Spleen (tissue), 11 donors: ENCODE measurements at regions not wholly inside any gene's neighbourhood (a gene's known extent, or its start where the extent isn't known, plus 50 kb on each side); places are given as distances from the start of the nearest gene placed in this dataset.
"Not testable (repeated sequence)": the region's sequence is repeated elsewhere in the genome, so short reads cannot be mapped to it uniquely, and the experiment has no call there.

Experiments used
- DNase-seq: peaks from one replicate; pipeline ENCODE4 v3.0.0-alpha.2; 2020
- H3K27ac ChIP-seq, 8 donors: fragments of 200-600 bp; sonication (generic) in 7 of 8; 1 replicate in 4 of 8; 2 replicates in 4 of 8; pipeline versions ENCODE4 v1.5.0 to v1.8.0; 2016 to 2021; ENCODE audit warnings: inconsistent platforms in 4 of 8, mild to moderate bottlenecking in 4 of 8, moderate library complexity in 1 of 8
- H3K27me3 ChIP-seq, 7 donors: fragments of 200-600 bp; sonication (generic) in 6 of 7; replicated peaks in 1 of 7; 1 replicate in 4 of 7; 2 replicates in 3 of 7; pipeline versions ENCODE4 v1.5.0 to v1.8.0; 2016 to 2021; ENCODE audit warnings: inconsistent platforms in 3 of 7, mild to moderate bottlenecking in 1 of 7
- H3K36me3 ChIP-seq, 6 donors: fragments of 200-600 bp; sonication (generic) in 5 of 6; 1 replicate in 4 of 6; 2 replicates in 2 of 6; pipeline versions ENCODE4 v1.5.0 to v1.8.0; 2016 to 2021; ENCODE audit warnings: inconsistent platforms in 2 of 6
- H3K4me1 ChIP-seq, 6 donors: fragments of 200-600 bp; sonication (generic) in 5 of 6; 1 replicate in 3 of 6; 2 replicates in 3 of 6; pipeline versions ENCODE4 v1.5.0 to v1.8.0; 2016 to 2021; ENCODE audit warnings: inconsistent platforms in 3 of 6
- H3K4me3 ChIP-seq, 8 donors: fragments of 200-600 bp; sonication (generic) in 7 of 8; 1 replicate in 4 of 8; 2 replicates in 4 of 8; pipeline versions ENCODE4 v1.5.0 to v1.8.0; 2016 to 2021; ENCODE audit warnings: inconsistent platforms in 4 of 8, mild to moderate bottlenecking in 4 of 8, moderate library complexity in 2 of 8
- H3K9me3 ChIP-seq, 8 donors: fragments of 200-600 bp; sonication (generic) in 7 of 8; 1 replicate in 4 of 8; 2 replicates in 4 of 8; pipeline versions ENCODE4 v1.5.0 to v1.8.0; 2016 to 2021; ENCODE audit warnings: inconsistent platforms in 4 of 8
- CTCF ChIP-seq, 11 experiments: fragments of 200-600 bp in 7 of 11; fragments of 450-650 bp in 4 of 11; sonication (generic) in 4 of 11; IDR thresholded peaks in 8 of 11; conservative IDR thresholded peaks in 3 of 11; 1 replicate in 7 of 11; 2 replicates in 4 of 11; pipeline versions ENCODE4 v1.4.0 to v1.8.0; 2016 to 2021; ENCODE audit warnings: antibody characterized with exemption in 11 of 11, inconsistent platforms in 4 of 11, mild to moderate bottlenecking in 1 of 11
- POLR2A ChIP-seq, 3 donors: fragments of 450-650 bp; IDR thresholded peaks; one replicate each; pipeline ENCODE4 v1.5.1; 2017; ENCODE audit warnings: antibody characterized with exemption in 3 of 3, mild to moderate bottlenecking in 1 of 3
- POLR2AphosphoS5 ChIP-seq, 3 donors: sonication (generic); formaldehyde crosslinking; IDR thresholded peaks; one replicate each; pipeline ENCODE4 v1.5.1; 2017; ENCODE audit warnings: antibody characterized with exemption in 3 of 3
- WGBS, 5 donors: extraction: QIAGEN DNeasy Blood & Tissue Kit in 3 of 5; methylation state at CpG; one replicate each; pipeline versions ENCODE4 v1.1.5 to v1.1.7; 2013 to 2018; 5-methylcytosine and 5-hydroxymethylcytosine counted together
- intact Hi-C: fragments of 100-400 bp; cut with DNase I; formaldehyde crosslinking; loops from one replicate; pipeline ENCODE4 v1.15.0; 2023; ENCODE audit warnings: low total_unique reads
- donor health status: healthy with polysubstance abuse.
- donor health status: DM: no; HTN: no; CAD: no; lungs with moderate emphysema.
- donor health status: DM: no; HTN: no; CAD: no.
- donor health status: Bipolar disorder and iron deficiency.
- donor health status: healthy.
- donor health status: DM: no; HTN: no; CAD: no.
- donor health status: DM: yes; HTN: yes; CAD: no.

GRCh38 chr1:4256351-4256750, 356.3 kb upstream of the C1orf174 start:
- Histone ChIP-seq H3K4me3 (no peak overlapping the region), H3K27ac (no peak overlapping the region), H3K9me3 (peaks cover 3 to 38% (median 29%) of the 10 kb centered on the region in 8 donors), H3K4me1 (no peaks in the 10 kb centered on the region), H3K27me3 (peaks cover 0 to 14% (median 0%) of the 10 kb centered on the region in 7 donors), H3K36me3 (no peaks in the 10 kb centered on the region)
- 66 to 73% (median 69%) methylated on average over 4 of the region's 4 CpGs for WGBS, 5 donors
- TF ChIP-seq POLR2AphosphoS5 (IDR thresholded peaks at IDR 0.05) (no peak), CTCF (IDR thresholded peaks at IDR 0.05 in 8 of 11, conservative IDR thresholded peaks at IDR 0.05 in 3 of 11) (no peak), POLR2A (IDR thresholded peaks at IDR 0.05) (no peak)
- no peak for DNase-seq
- intact Hi-C loops = no loop called here

- Histone ChIP-seq H3K9me3 (peaks cover 3 to 36% (median 29%) of the 10 kb centered on the region in 8 donors), H3K27me3 (peaks cover 0 to 10% (median 0%) of the 10 kb centered on the region in 7 donors)
- H3K36me3 ChIP-seq, H3K27ac ChIP-seq, DNase-seq, H3K4me1 ChIP-seq, intact Hi-C loops, H3K4me3 ChIP-seq: not testable (repeated sequence)
- 75 to 100% (median 85%) methylated on average over 2 of the region's 2 CpGs for WGBS, 5 donors
Measured at GRCh38 chr1:4258146-4258777, 358.2 kb upstream of the C1orf174 start.

- H3K36me3 ChIP-seq = no peaks in the 10 kb centered on the region
- no peaks in the 10 kb centered on the region for H3K4me1 ChIP-seq
- 72 to 81% (median 79%) methylated on average over 2 of the region's 2 CpGs for WGBS, 5 donors
- no peak for DNase-seq
- intact Hi-C loops = no loop called here
- TF ChIP-seq POLR2AphosphoS5 (IDR thresholded peaks at IDR 0.05) (no peak), POLR2A (IDR thresholded peaks at IDR 0.05) (no peak), CTCF (IDR thresholded peaks at IDR 0.05 in 8 of 11, conservative IDR thresholded peaks at IDR 0.05 in 3 of 11) (no peak)
- peaks cover 0 to 8% (median 0%) of the 10 kb centered on the region in 7 donors for H3K27me3 ChIP-seq
- H3K4me3 ChIP-seq = no peak overlapping the region
- peaks cover 3 to 35% (median 29%) of the 10 kb centered on the region in 8 donors for H3K9me3 ChIP-seq
- no peak overlapping the region for H3K27ac ChIP-seq
Measured at GRCh38 chr1:4261327-4261726, 361.3 kb upstream of the C1orf174 start.

- Histone ChIP-seq H3K9me3 (peaks cover 3 to 22% (median 21%) of the 10 kb centered on the region in 8 donors), H3K27ac (no peak overlapping the region), H3K4me3 (no peak overlapping the region), H3K4me1 (no peaks in the 10 kb centered on the region), H3K27me3 (peaks cover 0 to 16% (median 0%) of the 10 kb centered on the region in 7 donors), H3K36me3 (no peaks in the 10 kb centered on the region)
- TF ChIP-seq POLR2A (IDR thresholded peaks at IDR 0.05) = no peak
- no peak for TF ChIP-seq CTCF (IDR thresholded peaks at IDR 0.05 in 8 of 11, conservative IDR thresholded peaks at IDR 0.05 in 3 of 11)
- no peak for TF ChIP-seq POLR2AphosphoS5 (IDR thresholded peaks at IDR 0.05)
- 89 to 97% (median 91%) methylated on average over 2 of the region's 2 CpGs for WGBS, 5 donors
- intact Hi-C loops = no loop called here
- no peak for DNase-seq
Measured at GRCh38 chr1:4262665-4263064, 362.6 kb upstream of the C1orf174 start.
